OCI-LY3 (cell line): ENCODE measurements at regions not wholly inside any gene's neighbourhood (a gene's known extent, or its start where the extent isn't known, plus 50 kb on each side); places are given as distances from the start of the nearest gene placed in this dataset.

Source experiments
- EZH2phosphoT487 ChIP-seq: fragments of 200-600 bp; shearing (Covaris generic); IDR thresholded peaks from 2 replicates; pipeline ENCODE4 v1.6.1; 2018; ENCODE audit warnings: antibody characterized with exemption, mixed run types, low read depth
- TF ChIP-seq, protein P1 (sequence below): fragments of 200-600, 300-600 bp; sonication (generic); IDR thresholded peaks from 2 replicates; pipeline ENCODE4 v1.5.1; 2014; ENCODE audit warnings: antibody characterized with exemption, low read length, low read depth

DNA sequence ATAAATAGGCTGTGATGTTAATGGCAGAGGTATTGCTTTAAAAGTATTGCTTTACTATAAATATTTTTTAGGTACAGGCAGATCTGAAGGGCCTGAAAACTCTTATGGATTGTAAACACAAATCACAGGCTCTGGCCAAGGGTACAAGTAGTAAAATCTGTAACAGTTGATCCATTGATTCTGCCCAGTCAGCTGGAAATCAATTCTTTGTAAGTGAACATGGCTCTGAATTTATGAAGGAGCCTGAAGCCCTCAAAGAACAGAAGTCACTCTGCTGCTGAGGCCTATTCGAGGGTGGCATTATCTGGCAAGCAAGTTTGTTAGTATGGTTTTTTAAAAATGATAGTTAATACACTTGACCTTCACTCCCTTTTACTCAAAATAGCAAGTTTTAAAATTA, 834.0 kb upstream of the TMPRSS15 start:
- TF ChIP-seq, protein P1, sequence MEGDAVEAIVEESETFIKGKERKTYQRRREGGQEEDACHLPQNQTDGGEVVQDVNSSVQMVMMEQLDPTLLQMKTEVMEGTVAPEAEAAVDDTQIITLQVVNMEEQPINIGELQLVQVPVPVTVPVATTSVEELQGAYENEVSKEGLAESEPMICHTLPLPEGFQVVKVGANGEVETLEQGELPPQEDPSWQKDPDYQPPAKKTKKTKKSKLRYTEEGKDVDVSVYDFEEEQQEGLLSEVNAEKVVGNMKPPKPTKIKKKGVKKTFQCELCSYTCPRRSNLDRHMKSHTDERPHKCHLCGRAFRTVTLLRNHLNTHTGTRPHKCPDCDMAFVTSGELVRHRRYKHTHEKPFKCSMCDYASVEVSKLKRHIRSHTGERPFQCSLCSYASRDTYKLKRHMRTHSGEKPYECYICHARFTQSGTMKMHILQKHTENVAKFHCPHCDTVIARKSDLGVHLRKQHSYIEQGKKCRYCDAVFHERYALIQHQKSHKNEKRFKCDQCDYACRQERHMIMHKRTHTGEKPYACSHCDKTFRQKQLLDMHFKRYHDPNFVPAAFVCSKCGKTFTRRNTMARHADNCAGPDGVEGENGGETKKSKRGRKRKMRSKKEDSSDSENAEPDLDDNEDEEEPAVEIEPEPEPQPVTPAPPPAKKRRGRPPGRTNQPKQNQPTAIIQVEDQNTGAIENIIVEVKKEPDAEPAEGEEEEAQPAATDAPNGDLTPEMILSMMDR = no peak
- TF ChIP-seq EZH2phosphoT487 = no peak
